K562 (cell line): ENCODE measurements at regions not wholly inside any gene's neighbourhood (a gene's known extent, or its start where the extent isn't known, plus 50 kb on each side); places are given as distances from the start of the nearest gene placed in this dataset.

Source experiments
- ATAC-seq: fragments of 200-7000 bp; cut with Tn5 transposase; 3 replicates; pipeline ENCODE4 v1.9.1; 2020; ENCODE audit warnings: moderate library complexity
- BruUV-seq: library from RNA; stranded (reverse); fragments of 400-500 nt; replicated peaks from 2 replicates; lab custom pipeline; 2021; lab: Mats Ljungman, UMichigan
- CTCF ChIA-PET: fragments of 300-600 bp; formaldehyde crosslinking; extraction: SDS; loops from one replicate; lab custom pipeline; 2021; ENCODE audit warnings: low intra/inter-chr PET ratio; lab: Yijun Ruan, JAX
- POLR2A ChIA-PET: fragments of 300-600, 350-650 bp; sonication (Branson Sonifier 250); formaldehyde crosslinking; extraction: SDS; loops from one replicate; lab custom pipeline; 2021; ENCODE audit warnings: antibody characterized with exemption, inconsistent platforms; lab: Yijun Ruan, JAX
- DNase-seq, 4 experiments: peaks; one replicate each; pipeline versions ENCODE4 v3.0.0 to v3.0.0-alpha.2; 2011 to 2018; ENCODE audit warnings: low spot score in 3 of 4, mixed read lengths in 3 of 4; ENCODE audit errors: extremely low read depth in 1 of 4
- FAIRE-seq: peaks from 2 replicates; lab custom pipeline; 2011; peaks lifted over from hg19 to GRCh38; lab: Jason Lieb, UNC
- H2AFZ ChIP-seq: 2 replicates; pipeline ENCODE4 v1.6.0; 2011; ENCODE audit warnings: low read depth, low read length, control low read depth, inconsistent platforms
- H3K27ac ChIP-seq: fragments of 200-600 bp; 3 replicates; pipeline ENCODE4 v1.8.0; 2011; ENCODE audit warnings: low read depth, mild to moderate bottlenecking, control low read depth, inconsistent platforms, low read length, moderate library complexity, mixed read lengths; ENCODE audit errors: extremely low read depth
- H3K27me3 ChIP-seq, 2 experiments: fragments of 300-600 bp in 1 of 2; 2 replicates in 1 of 2; 3 replicates in 1 of 2; pipeline versions ENCODE4 v1.6.0 to v1.8.0; 2011; ENCODE audit warnings: inconsistent platforms in 2 of 2, low read length in 2 of 2, mild to moderate bottlenecking in 1 of 2, mixed read lengths in 1 of 2, moderate library complexity in 1 of 2; ENCODE audit not compliant: control insufficient read depth in 2 of 2, insufficient read depth in 2 of 2
- H3K36me3 ChIP-seq: fragments of 300-600 bp; 3 replicates; pipeline ENCODE4 v1.8.0; 2011; ENCODE audit warnings: mild to moderate bottlenecking, low read length, inconsistent platforms; ENCODE audit not compliant: control insufficient read depth, insufficient read depth
- H3K4me1 ChIP-seq, 2 experiments: fragments of 200-600 bp in 1 of 2; replicated peaks in 1 of 2; 2 replicates in 1 of 2; 3 replicates in 1 of 2; pipeline versions ENCODE4 v1.5.1 to v1.8.0; 2011; ENCODE audit warnings: inconsistent platforms in 2 of 2, low read length in 2 of 2, mild to moderate bottlenecking in 1 of 2, mixed read lengths in 1 of 2, moderate library complexity in 1 of 2; ENCODE audit not compliant: control insufficient read depth in 2 of 2, insufficient read depth in 2 of 2
- H3K4me2 ChIP-seq: 2 replicates; pipeline ENCODE4 v1.6.1; 2011; ENCODE audit warnings: low read length, control low read depth, inconsistent platforms, mixed read lengths; ENCODE audit not compliant: insufficient read depth
- H3K4me3 ChIP-seq: fragments of 200-600 bp; sonication (generic), shearing (Covaris generic); 2 replicates; pipeline ENCODE4 v1.5.1; 2016; ENCODE audit warnings: control low read depth, inconsistent platforms
- H3K79me2 ChIP-seq: fragments of 200-600 bp; 3 replicates; pipeline ENCODE4 v1.8.0; 2011; ENCODE audit warnings: low read length, inconsistent platforms; ENCODE audit not compliant: control insufficient read depth, insufficient read depth
- H3K9ac ChIP-seq, 2 experiments: 2 replicates each; pipeline versions ENCODE4 v1.6.0 to v1.6.1; 2011; ENCODE audit warnings: low read depth in 2 of 2, low read length in 2 of 2, control low read depth in 1 of 2, inconsistent platforms in 1 of 2, mild to moderate bottlenecking in 1 of 2, mixed read lengths in 1 of 2; ENCODE audit not compliant: insufficient read depth in 1 of 2
- H3K9me1 ChIP-seq: one replicate; pipeline ENCODE4 v1.6.0; 2011; ENCODE audit warnings: inconsistent platforms, mild to moderate bottlenecking, low read length, moderate library complexity; ENCODE audit not compliant: control insufficient read depth, insufficient read depth
- H3K9me3 ChIP-seq: replicated peaks from 2 replicates; pipeline ENCODE4 v1.5.1; 2011; ENCODE audit warnings: low read depth, low read length, inconsistent platforms; ENCODE audit not compliant: control insufficient read depth, insufficient read depth
- H4K20me1 ChIP-seq: replicated peaks from 2 replicates; pipeline ENCODE4 v1.6.1; 2011; ENCODE audit warnings: low read length, inconsistent platforms, mixed read lengths; ENCODE audit not compliant: control insufficient read depth, insufficient read depth
- MECOM ChIP-seq: fragments of 250-450 bp; sonication (Bioruptor Pico); IDR thresholded peaks from 2 replicates; pipeline ENCODE4 v1.8.0; 2022; ENCODE audit warnings: inconsistent platforms
- MEIS2 ChIP-seq: fragments of 450-650 bp; IDR thresholded peaks from 2 replicates; pipeline ENCODE4 v1.6.1; 2014; ENCODE audit warnings: mild to moderate bottlenecking; ENCODE audit not compliant: partially characterized antibody
- PCBP1 ChIP-seq: fragments of 200-400 bp; formaldehyde crosslinking; IDR thresholded peaks from 2 replicates; pipeline ENCODE4 v1.6.1; 2018; ENCODE audit warnings: mild to moderate bottlenecking, low read depth, low read length; ENCODE audit not compliant: poor library complexity, severe bottlenecking
- ZNF408 ChIP-seq: fragments of 250-450 bp; sonication (Bioruptor Pico); IDR thresholded peaks from 2 replicates; pipeline ENCODE4 v1.4.0; 2020; ENCODE audit warnings: low read depth, mild to moderate bottlenecking, moderate library complexity
- WGBS: fragments of 100-300 bp; shearing (Covaris generic); methylation state at CpG from one replicate; pipeline ENCODE4 v1.1.6; 2016; ENCODE audit warnings: low coverage, mixed read lengths; ENCODE audit not compliant: insufficient coverage; ENCODE audit errors: missing lambda C conversion rate; 5-methylcytosine and 5-hydroxymethylcytosine counted together
- in situ Hi-C: fragments of 300-500 bp; cut with MboI; formaldehyde crosslinking; loops from 4 replicates; pipeline ENCODE4 v1.15.0; 2018; ENCODE audit warnings: inconsistent platforms, mixed read lengths
- intact Hi-C: fragments of 100-400 bp; cut with micrococcal nuclease; formaldehyde crosslinking; loops from 2 replicates; pipeline ENCODE4 v1.14.2; 2022
- TF ChIP-seq, protein P1 (sequence below), 2 experiments: fragments of 150-350 bp in 1 of 2; IDR thresholded peaks; 2 replicates each; pipeline ENCODE4 v1.6.1; 2012 to 2016; ENCODE audit warnings: low read depth in 2 of 2, low read length in 2 of 2, mild to moderate bottlenecking in 1 of 2, moderate library complexity in 1 of 2
- TF ChIP-seq, protein P2 (sequence below): sonication (generic); formaldehyde crosslinking; IDR thresholded peaks from 2 replicates; pipeline ENCODE4 v1.8.1; 2022; ENCODE audit warnings: missing genetic modification reagents

DNA sequence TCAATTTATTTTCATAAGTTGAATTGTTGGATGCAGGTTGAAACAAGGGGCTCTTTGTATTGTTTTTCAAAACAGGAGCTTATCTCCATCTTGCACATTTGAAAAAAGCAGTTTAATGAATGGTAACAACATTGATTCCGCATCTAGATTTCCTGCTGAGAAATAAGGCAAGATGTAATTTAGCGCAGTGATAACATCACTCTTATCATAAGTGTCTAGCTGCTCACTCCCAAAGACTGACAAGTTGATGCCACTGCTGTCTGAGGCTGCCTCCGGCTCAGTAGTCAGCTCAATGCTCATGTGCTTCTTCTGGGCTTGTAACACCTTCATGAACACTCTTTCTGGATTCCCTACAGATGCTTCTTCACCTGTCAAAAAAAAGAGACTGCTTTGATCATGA is 92.4 kb downstream of the KPNA2 start:
- Histone ChIP-seq H4K20me1 (no peaks in the 10 kb centered on the region), H3K27ac (no peak overlapping the region), H3K9me3 (no peaks in the 10 kb centered on the region), H3K4me1 (no peaks in the 10 kb centered on the region), H2AFZ (no peak overlapping the region), H3K4me3 (no peak overlapping the region), H3K9me1 (no peaks in the 10 kb centered on the region), H3K79me2 (no peaks in the 10 kb centered on the region), H3K4me2 (no peak overlapping the region), H3K36me3 (no peaks in the 10 kb centered on the region), H3K27me3 (peaks cover 0 to 3% of the 10 kb centered on the region in 2 experiments; a peak in 1 of 5 replicates), H3K9ac (no peak overlapping the region)
- 12% methylated on average over 3 of the region's 3 CpGs for WGBS
- POLR2A ChIA-PET, result no interaction called here
- TF ChIP-seq MECOM (CRISPR knock-in tag) (no peak), MEIS2 (peak; percentile 4), PCBP1 (no peak), ZNF408 (CRISPR knock-in tag) (no peak)
- TF ChIP-seq, protein P1, sequence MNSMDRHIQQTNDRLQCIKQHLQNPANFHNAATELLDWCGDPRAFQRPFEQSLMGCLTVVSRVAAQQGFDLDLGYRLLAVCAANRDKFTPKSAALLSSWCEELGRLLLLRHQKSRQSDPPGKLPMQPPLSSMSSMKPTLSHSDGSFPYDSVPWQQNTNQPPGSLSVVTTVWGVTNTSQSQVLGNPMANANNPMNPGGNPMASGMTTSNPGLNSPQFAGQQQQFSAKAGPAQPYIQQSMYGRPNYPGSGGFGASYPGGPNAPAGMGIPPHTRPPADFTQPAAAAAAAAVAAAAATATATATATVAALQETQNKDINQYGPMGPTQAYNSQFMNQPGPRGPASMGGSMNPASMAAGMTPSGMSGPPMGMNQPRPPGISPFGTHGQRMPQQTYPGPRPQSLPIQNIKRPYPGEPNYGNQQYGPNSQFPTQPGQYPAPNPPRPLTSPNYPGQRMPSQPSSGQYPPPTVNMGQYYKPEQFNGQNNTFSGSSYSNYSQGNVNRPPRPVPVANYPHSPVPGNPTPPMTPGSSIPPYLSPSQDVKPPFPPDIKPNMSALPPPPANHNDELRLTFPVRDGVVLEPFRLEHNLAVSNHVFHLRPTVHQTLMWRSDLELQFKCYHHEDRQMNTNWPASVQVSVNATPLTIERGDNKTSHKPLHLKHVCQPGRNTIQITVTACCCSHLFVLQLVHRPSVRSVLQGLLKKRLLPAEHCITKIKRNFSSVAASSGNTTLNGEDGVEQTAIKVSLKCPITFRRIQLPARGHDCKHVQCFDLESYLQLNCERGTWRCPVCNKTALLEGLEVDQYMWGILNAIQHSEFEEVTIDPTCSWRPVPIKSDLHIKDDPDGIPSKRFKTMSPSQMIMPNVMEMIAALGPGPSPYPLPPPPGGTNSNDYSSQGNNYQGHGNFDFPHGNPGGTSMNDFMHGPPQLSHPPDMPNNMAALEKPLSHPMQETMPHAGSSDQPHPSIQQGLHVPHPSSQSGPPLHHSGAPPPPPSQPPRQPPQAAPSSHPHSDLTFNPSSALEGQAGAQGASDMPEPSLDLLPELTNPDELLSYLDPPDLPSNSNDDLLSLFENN (IDR thresholded peaks at IDR 0.05; ENCODE audit: low read depth in 2 of 2, low read length in 2 of 2), result no peak
- TF ChIP-seq, protein P2, sequence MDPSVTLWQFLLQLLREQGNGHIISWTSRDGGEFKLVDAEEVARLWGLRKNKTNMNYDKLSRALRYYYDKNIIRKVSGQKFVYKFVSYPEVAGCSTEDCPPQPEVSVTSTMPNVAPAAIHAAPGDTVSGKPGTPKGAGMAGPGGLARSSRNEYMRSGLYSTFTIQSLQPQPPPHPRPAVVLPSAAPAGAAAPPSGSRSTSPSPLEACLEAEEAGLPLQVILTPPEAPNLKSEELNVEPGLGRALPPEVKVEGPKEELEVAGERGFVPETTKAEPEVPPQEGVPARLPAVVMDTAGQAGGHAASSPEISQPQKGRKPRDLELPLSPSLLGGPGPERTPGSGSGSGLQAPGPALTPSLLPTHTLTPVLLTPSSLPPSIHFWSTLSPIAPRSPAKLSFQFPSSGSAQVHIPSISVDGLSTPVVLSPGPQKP, result no peak
- DNase-seq (no peak), FAIRE-seq (no peak), ATAC-seq (no peak)
- intact Hi-C loops, result no loop called here
- in situ Hi-C loops, result no loop called here
- no TSS peak for BruUV-seq
- CTCF ChIA-PET, result no interaction called here
